OCI-LY1 (cell line): ENCODE measurements at regions not wholly inside any gene's neighbourhood (a gene's known extent, or its start where the extent isn't known, plus 50 kb on each side); places are given as distances from the start of the nearest gene placed in this dataset.

Experiments used
- H2AFZ ChIP-seq: fragments of 200-600 bp; sonication (generic), shearing (Covaris generic); 2 replicates; pipeline ENCODE4 v1.6.0; 2014; ENCODE audit warnings: antibody characterized with exemption, mild to moderate bottlenecking, low read length
- H3F3A ChIP-seq: fragments of 200-600 bp; sonication (generic), shearing (Covaris generic); 2 replicates; pipeline ENCODE4 v1.6.0; 2014; ENCODE audit warnings: mild to moderate bottlenecking, antibody characterized with exemption, low read length, moderate library complexity; ENCODE audit not compliant: insufficient read depth
- H3K27ac ChIP-seq: fragments of 200-600 bp; sonication (generic); 2 replicates; pipeline ENCODE4 v1.5.1; 2014; ENCODE audit warnings: low read length, mixed run types, mild to moderate bottlenecking, low read depth; ENCODE audit not compliant: poor library complexity, severe bottlenecking
- H3K27me3 ChIP-seq: fragments of 200-600 bp; sonication (generic); 2 replicates; pipeline ENCODE4 v1.6.0; 2014; ENCODE audit warnings: antibody characterized with exemption, mild to moderate bottlenecking, low read length, moderate library complexity; ENCODE audit not compliant: insufficient read depth
- H3K36me3 ChIP-seq: fragments of 200-600 bp; sonication (generic); 2 replicates; pipeline ENCODE4 v1.6.1; 2014; ENCODE audit warnings: mild to moderate bottlenecking, antibody characterized with exemption, low read length, moderate library complexity, mixed read lengths; ENCODE audit not compliant: insufficient read depth
- H3K4me1 ChIP-seq: fragments of 200-600 bp; sonication (generic); 2 replicates; pipeline ENCODE4 v1.5.1; 2014; ENCODE audit warnings: mild to moderate bottlenecking, low read length, moderate library complexity; ENCODE audit not compliant: insufficient read depth, severe bottlenecking
- H3K4me2 ChIP-seq: fragments of 200-600 bp; sonication (generic), shearing (Covaris generic); 2 replicates; pipeline ENCODE4 v1.6.1; 2014; ENCODE audit warnings: low read length
- H3K4me3 ChIP-seq: fragments of 200-600 bp; sonication (generic); 2 replicates; pipeline ENCODE4 v1.5.1; 2014; ENCODE audit warnings: low read length, low read depth, mild to moderate bottlenecking, mixed read lengths; ENCODE audit not compliant: poor library complexity, severe bottlenecking
- H3K79me2 ChIP-seq: fragments of 200-600 bp; shearing (Covaris generic); 2 replicates; pipeline ENCODE4 v1.6.1; 2016; ENCODE audit warnings: mixed run types, low read length, mixed read lengths; ENCODE audit not compliant: insufficient read depth
- H3K9ac ChIP-seq: fragments of 200-600 bp; sonication (generic), shearing (Covaris generic); 2 replicates; pipeline ENCODE4 v1.6.1; 2014; ENCODE audit warnings: mild to moderate bottlenecking, low read length, mixed read lengths
- H3K9me2 ChIP-seq: fragments of 200-600 bp; sonication (generic), shearing (Covaris generic); 2 replicates; pipeline ENCODE4 v1.6.1; 2014; ENCODE audit warnings: low read depth, mild to moderate bottlenecking, low read length, mixed read lengths
- H3K9me3 ChIP-seq: fragments of 200-600 bp; shearing (Covaris generic); 2 replicates; pipeline ENCODE4 v1.6.1; 2014; ENCODE audit warnings: low read length, mixed read lengths
- H4K20me1 ChIP-seq: fragments of 200-600 bp; sonication (generic), shearing (Covaris generic); 2 replicates; pipeline ENCODE4 v1.6.0; 2016; ENCODE audit warnings: mild to moderate bottlenecking, low read length; ENCODE audit not compliant: insufficient read depth
- CTCF ChIP-seq: fragments of 200-600 bp; sonication (generic), shearing (Covaris generic); IDR thresholded peaks from 2 replicates; pipeline ENCODE4 v1.5.1; 2017; ENCODE audit warnings: mild to moderate bottlenecking, antibody characterized with exemption, low read length, moderate library complexity, mixed read lengths
- EZH2 ChIP-seq: fragments of 200-600 bp; sonication (generic), shearing (Covaris generic); IDR thresholded peaks from 2 replicates; pipeline ENCODE4 v1.8.0; 2017; ENCODE audit warnings: borderline replicate concordance, mixed run types, mild to moderate bottlenecking, antibody characterized with exemption, low read length, moderate library complexity, mixed read lengths

GRCh38 chr6:156017838-156018237, 562.2 kb upstream of the NOX3 start:
- Histone ChIP-seq H3K4me2 (no peak overlapping the region), H3K79me2 (no peaks in the 10 kb centered on the region), H3K4me3 (no peak overlapping the region), H3K9ac (no peak overlapping the region), H3K27ac (no peak overlapping the region), H3K27me3 (no peaks in the 10 kb centered on the region), H3K4me1 (no peaks in the 10 kb centered on the region), H3K36me3 (no peaks in the 10 kb centered on the region), H3F3A (no peaks in the 10 kb centered on the region), H3K9me2 (no peaks in the 10 kb centered on the region), H2AFZ (no peak overlapping the region), H3K9me3 (no peaks in the 10 kb centered on the region), H4K20me1 (no peaks in the 10 kb centered on the region)
- TF ChIP-seq EZH2 (no peak), CTCF (no peak)

GRCh38 chr6:156016186-156016976, 560.7 kb upstream of the NOX3 start:
- Histone ChIP-seq H3K4me1 (no peaks in the 10 kb centered on the region), H3K79me2 (no peaks in the 10 kb centered on the region), H3K4me3 (no peak overlapping the region), H3K27ac (no peak overlapping the region), H3K36me3 (no peaks in the 10 kb centered on the region), H3K4me2 (no peak overlapping the region), H2AFZ (no peak overlapping the region), H3K27me3 (no peaks in the 10 kb centered on the region), H4K20me1 (no peaks in the 10 kb centered on the region), H3K9ac (no peak overlapping the region), H3K9me2 (no peaks in the 10 kb centered on the region), H3K9me3 (no peaks in the 10 kb centered on the region), H3F3A (no peaks in the 10 kb centered on the region)
- TF ChIP-seq CTCF: no peak
- TF ChIP-seq EZH2: no peak

- Histone ChIP-seq H3F3A (no peaks in the 10 kb centered on the region), H3K27ac (no peak overlapping the region), H4K20me1 (no peaks in the 10 kb centered on the region), H3K4me2 (no peak overlapping the region), H3K79me2 (no peaks in the 10 kb centered on the region), H3K9me2 (no peaks in the 10 kb centered on the region), H3K9ac (no peak overlapping the region), H3K4me1 (no peaks in the 10 kb centered on the region), H3K9me3 (no peaks in the 10 kb centered on the region), H3K27me3 (no peaks in the 10 kb centered on the region), H3K36me3 (no peaks in the 10 kb centered on the region), H2AFZ (no peak overlapping the region), H3K4me3 (no peak overlapping the region)
- TF ChIP-seq EZH2: no peak
- TF ChIP-seq CTCF: no peak
These were observed 557.5 kb upstream of the NOX3 start for GRCh38 chr6:156013155-156013554.
